Cardiac muscle cell (in vitro differentiated cells and primary cell): ENCODE measurements at regions not wholly inside any gene's neighbourhood (a gene's known extent, or its start where the extent isn't known, plus 50 kb on each side); places are given as distances from the start of the nearest gene placed in this dataset.

Experiments used
- DNase-seq, 2 donors: peaks; one replicate each; pipeline versions ENCODE4 v3.0.0 to v3.0.0-alpha.2; 2010 to 2017; ENCODE audit warnings: low read depth in 1 of 2, low spot score in 1 of 2
- H3K27ac ChIP-seq: fragments of 200-600 bp; sonication (generic); 2 replicates; pipeline ENCODE4 v1.5.1; 2016
- H3K27me3 ChIP-seq: fragments of 200-600 bp; sonication (generic); 2 replicates; pipeline ENCODE4 v1.6.0; 2016; ENCODE audit warnings: control low read depth
- H3K36me3 ChIP-seq: fragments of 200-600 bp; sonication (generic); 2 replicates; pipeline ENCODE4 v1.5.1; 2016; ENCODE audit warnings: control low read depth
- H3K4me1 ChIP-seq: fragments of 200-600 bp; sonication (generic); 2 replicates; pipeline ENCODE4 v1.8.1; 2017; ENCODE audit warnings: low read depth, mild to moderate bottlenecking, mixed run types
- H3K4me3 ChIP-seq: fragments of 200-600 bp; sonication (generic); 2 replicates; pipeline ENCODE4 v1.5.1; 2016; ENCODE audit warnings: mild to moderate bottlenecking
- H3K9me3 ChIP-seq: fragments of 200-600 bp; sonication (generic); 2 replicates; pipeline ENCODE4 v1.5.1; 2017; ENCODE audit warnings: low read depth, mild to moderate bottlenecking, control low read depth
- CTCF ChIP-seq: IDR thresholded peaks from 2 replicates; pipeline ENCODE4 v1.5.1; 2012; ENCODE audit warnings: low read depth, mild to moderate bottlenecking, low read length

- H3K36me3 ChIP-seq, result no peaks in the 10 kb centered on the region
- no peak overlapping the region for H3K27ac ChIP-seq
- no peak for TF ChIP-seq CTCF
- H3K4me3 ChIP-seq, result no peak overlapping the region
- no peaks in the 10 kb centered on the region for H3K9me3 ChIP-seq
- no peaks in the 10 kb centered on the region for H3K4me1 ChIP-seq
- DNase-seq, result no peak
- H3K27me3 ChIP-seq, result no peaks in the 10 kb centered on the region
Measured at GRCh38 chr7:25675789-25676474, 447.6 kb upstream of the NPVF start.

- no peaks in the 10 kb centered on the region for H3K27me3 ChIP-seq
- no peak overlapping the region for H3K27ac ChIP-seq
- H3K36me3 ChIP-seq, result no peaks in the 10 kb centered on the region
- no peak for DNase-seq
- no peak for TF ChIP-seq CTCF
- no peaks in the 10 kb centered on the region for H3K4me1 ChIP-seq
- no peak overlapping the region for H3K4me3 ChIP-seq
- H3K9me3 ChIP-seq, result no peaks in the 10 kb centered on the region
Measured at GRCh38 chr7:25677595-25677994, 449.3 kb upstream of the NPVF start.

- H3K4me1 ChIP-seq, result no peaks in the 10 kb centered on the region
- no peak for DNase-seq
- no peaks in the 10 kb centered on the region for H3K9me3 ChIP-seq
- no peaks in the 10 kb centered on the region for H3K36me3 ChIP-seq
- H3K27ac ChIP-seq, result no peak overlapping the region
- no peaks in the 10 kb centered on the region for H3K27me3 ChIP-seq
- H3K4me3 ChIP-seq, result no peak overlapping the region
- no peak for TF ChIP-seq CTCF
Measured at GRCh38 chr7:25678215-25678614, 449.9 kb upstream of the NPVF start.

GRCh38 chr7:25680636-25681035, 452.4 kb upstream of the NPVF start:
- Histone ChIP-seq H3K27ac (no peak overlapping the region), H3K4me3 (no peak overlapping the region), H3K9me3 (no peaks in the 10 kb centered on the region), H3K27me3 (no peaks in the 10 kb centered on the region), H3K36me3 (no peaks in the 10 kb centered on the region), H3K4me1 (no peaks in the 10 kb centered on the region)
- no peak for DNase-seq
- no peak for TF ChIP-seq CTCF

GRCh38 chr7:25684360-25684759, 456.1 kb upstream of the NPVF start:
- Histone ChIP-seq H3K27me3 (no peaks in the 10 kb centered on the region), H3K4me1 (no peaks in the 10 kb centered on the region), H3K9me3 (no peaks in the 10 kb centered on the region), H3K27ac (no peak overlapping the region), H3K36me3 (no peaks in the 10 kb centered on the region), H3K4me3 (no peak overlapping the region)
- TF ChIP-seq CTCF, result no peak
- no peak for DNase-seq
